H9 (cell line): ENCODE measurements at regions not wholly inside any gene's neighbourhood (a gene's known extent, or its start where the extent isn't known, plus 50 kb on each side); places are given as distances from the start of the nearest gene placed in this dataset.

Source experiments
- DNase-seq: peaks from one replicate; pipeline ENCODE4 v3.0.0-alpha.2; 2017
- H2AFZ ChIP-seq: one replicate; pipeline ENCODE4 v1.6.1; 2013; ENCODE audit warnings: mild to moderate bottlenecking, low read length, control low read depth, moderate library complexity
- H2AK5ac ChIP-seq: 2 replicates; pipeline ENCODE4 v1.6.1; 2013; ENCODE audit warnings: low read length, control low read depth, mixed read lengths; ENCODE audit not compliant: insufficient read length
- H2BK120ac ChIP-seq: one replicate; pipeline ENCODE4 v1.6.1; 2013; ENCODE audit warnings: low read depth, mild to moderate bottlenecking, low read length, control low read depth, inconsistent platforms; ENCODE audit not compliant: poor library complexity, severe bottlenecking
- H2BK12ac ChIP-seq: 2 replicates; pipeline ENCODE4 v1.6.1; 2013; ENCODE audit warnings: low read length, control low read depth, mixed read lengths, low read depth; ENCODE audit not compliant: insufficient read length
- H2BK15ac ChIP-seq: 2 replicates; pipeline ENCODE4 v1.6.1; 2013; ENCODE audit warnings: low read depth, low read length, control low read depth
- H2BK20ac ChIP-seq: one replicate; pipeline ENCODE4 v1.6.1; 2013; ENCODE audit warnings: low read depth, mild to moderate bottlenecking, low read length, control low read depth, inconsistent platforms; ENCODE audit not compliant: poor library complexity, severe bottlenecking
- H2BK5ac ChIP-seq: 2 replicates; pipeline ENCODE4 v1.6.1; 2013; ENCODE audit warnings: low read length, control low read depth, mixed read lengths; ENCODE audit not compliant: insufficient read length
- H3K14ac ChIP-seq: 2 replicates; pipeline ENCODE4 v1.6.1; 2013; ENCODE audit warnings: low read length, control low read depth; ENCODE audit not compliant: insufficient read depth
- H3K18ac ChIP-seq: 2 replicates; pipeline ENCODE4 v1.6.1; 2013; ENCODE audit warnings: low read depth, mild to moderate bottlenecking, mixed read lengths, low read length, control low read depth; ENCODE audit not compliant: insufficient read length
- H3K23ac ChIP-seq: 2 replicates; pipeline ENCODE4 v1.6.1; 2013; ENCODE audit warnings: low read length, control low read depth, mixed read lengths, low read depth; ENCODE audit not compliant: insufficient read length
- H3K23me2 ChIP-seq: 2 replicates; pipeline ENCODE4 v1.6.1; 2013; ENCODE audit warnings: low read depth, mild to moderate bottlenecking, mixed read lengths, low read length, control low read depth; ENCODE audit not compliant: insufficient read length, poor library complexity, severe bottlenecking
- H3K27ac ChIP-seq: 2 replicates; pipeline ENCODE4 v1.5.1; 2013; ENCODE audit warnings: low read length, control low read depth, mixed read lengths, low read depth; ENCODE audit not compliant: insufficient read length
- H3K27me3 ChIP-seq: 2 replicates; pipeline ENCODE4 v1.6.1; 2013; ENCODE audit warnings: low read length, control low read depth, inconsistent platforms; ENCODE audit not compliant: insufficient read depth
- H3K4ac ChIP-seq: 2 replicates; pipeline ENCODE4 v1.6.1; 2013; ENCODE audit warnings: low read depth, mild to moderate bottlenecking, control low read depth, inconsistent platforms, low read length, moderate library complexity
- H3K4me1 ChIP-seq: 2 replicates; pipeline ENCODE4 v1.6.1; 2013; ENCODE audit warnings: low read length, control low read depth, inconsistent platforms; ENCODE audit not compliant: insufficient read depth
- H3K4me2 ChIP-seq: 2 replicates; pipeline ENCODE4 v1.6.1; 2013; ENCODE audit warnings: low read length, control low read depth, mixed read lengths; ENCODE audit not compliant: insufficient read length, insufficient read depth
- H3K56ac ChIP-seq: 2 replicates; pipeline ENCODE4 v1.6.1; 2013; ENCODE audit warnings: low read depth, mild to moderate bottlenecking, mixed read lengths, low read length, control low read depth; ENCODE audit not compliant: insufficient read length
- H3K79me1 ChIP-seq: 2 replicates; pipeline ENCODE4 v1.6.1; 2013; ENCODE audit warnings: low read depth, mild to moderate bottlenecking, moderate library complexity, low read length, control low read depth, inconsistent platforms; ENCODE audit not compliant: insufficient read depth, poor library complexity, severe bottlenecking
- H3K79me2 ChIP-seq: 2 replicates; pipeline ENCODE4 v1.6.1; 2013; ENCODE audit warnings: low read length, control low read depth, inconsistent platforms; ENCODE audit not compliant: insufficient read depth
- H3K9ac ChIP-seq: 2 replicates; pipeline ENCODE4 v1.6.1; 2013; ENCODE audit warnings: low read length, control low read depth, mixed read lengths; ENCODE audit not compliant: insufficient read length; ENCODE audit errors: extremely low read depth
- H3K9me3 ChIP-seq: one replicate; pipeline ENCODE4 v1.6.1; 2013; ENCODE audit warnings: low read depth, low read length, inconsistent platforms; ENCODE audit not compliant: control insufficient read depth
- H3T11ph ChIP-seq: one replicate; pipeline ENCODE4 v1.6.1; 2013; ENCODE audit warnings: mild to moderate bottlenecking, low read length, control low read depth, inconsistent platforms
- H4K20me1 ChIP-seq: one replicate; pipeline ENCODE4 v1.6.1; 2013; ENCODE audit not compliant: control insufficient read depth, insufficient read length, insufficient read depth
- H4K5ac ChIP-seq: 2 replicates; pipeline ENCODE4 v1.6.1; 2013; ENCODE audit warnings: low read depth, mild to moderate bottlenecking, mixed read lengths, low read length, control low read depth; ENCODE audit not compliant: insufficient read length
- H4K8ac ChIP-seq: replicated peaks from 2 replicates; pipeline ENCODE4 v1.6.1; 2013; ENCODE audit warnings: low read length, control low read depth, mixed read lengths, low read depth; ENCODE audit not compliant: insufficient read length
- H4K91ac ChIP-seq: 2 replicates; pipeline ENCODE4 v1.6.1; 2013; ENCODE audit warnings: low read depth, mild to moderate bottlenecking, moderate library complexity, mixed read lengths, low read length, control low read depth; ENCODE audit not compliant: insufficient read length
- H3K27ac Mint-ChIP-seq, 3 experiments: 2 replicates in 2 of 3; 3 replicates in 1 of 3; pipeline ENCODE4 v1.8.0; 2020 to 2021; ENCODE audit warnings: mixed read lengths in 3 of 3, mild to moderate bottlenecking in 1 of 3, moderate library complexity in 1 of 3
- H3K27me3 Mint-ChIP-seq: 2 replicates; pipeline ENCODE4 v1.8.0; 2021; ENCODE audit warnings: low read depth, mild to moderate bottlenecking, moderate library complexity, mixed read lengths
- H3K36me3 Mint-ChIP-seq, 3 experiments: 2 replicates in 2 of 3; 3 replicates in 1 of 3; pipeline ENCODE4 v1.8.0; 2020 to 2021; ENCODE audit warnings: low read depth in 3 of 3, mixed read lengths in 3 of 3; ENCODE audit not compliant: insufficient read depth in 1 of 3
- H3K4me1 Mint-ChIP-seq, 2 experiments: 2 replicates each; pipeline ENCODE4 v1.8.0; 2020; ENCODE audit warnings: mixed read lengths in 2 of 2
- H3K4me3 Mint-ChIP-seq, 2 experiments: 2 replicates in 1 of 2; 3 replicates in 1 of 2; pipeline ENCODE4 v1.8.0; 2020 to 2021; ENCODE audit warnings: mild to moderate bottlenecking in 2 of 2, mixed read lengths in 2 of 2, moderate library complexity in 1 of 2
- H3K9me3 Mint-ChIP-seq, 2 experiments: 2 replicates in 1 of 2; 3 replicates in 1 of 2; pipeline ENCODE4 v1.8.0; 2020; ENCODE audit warnings: mild to moderate bottlenecking in 2 of 2, mixed read lengths in 2 of 2, moderate library complexity in 1 of 2
- WGBS: extraction: QIAGEN DNeasy Blood & Tissue Kit; methylation state at CpG from one replicate; pipeline ENCODE4 v1.1.7; 2013; ENCODE audit warnings: missing lambda C conversion rate, low lambda C conversion rate, mixed read lengths; ENCODE audit not compliant: insufficient read length; ENCODE audit errors: extremely low coverage; 5-methylcytosine and 5-hydroxymethylcytosine counted together
- TF ChIP-seq, protein P1 (sequence below): fragments of 200-600 bp; sonication (generic); conservative IDR thresholded peaks from 3 replicates; pipeline ENCODE4 v1.8.0; 2021; ENCODE audit warnings: antibody characterized with exemption, mild to moderate bottlenecking

- no peak overlapping the region for H2BK5ac ChIP-seq
- TF ChIP-seq, protein P1, sequence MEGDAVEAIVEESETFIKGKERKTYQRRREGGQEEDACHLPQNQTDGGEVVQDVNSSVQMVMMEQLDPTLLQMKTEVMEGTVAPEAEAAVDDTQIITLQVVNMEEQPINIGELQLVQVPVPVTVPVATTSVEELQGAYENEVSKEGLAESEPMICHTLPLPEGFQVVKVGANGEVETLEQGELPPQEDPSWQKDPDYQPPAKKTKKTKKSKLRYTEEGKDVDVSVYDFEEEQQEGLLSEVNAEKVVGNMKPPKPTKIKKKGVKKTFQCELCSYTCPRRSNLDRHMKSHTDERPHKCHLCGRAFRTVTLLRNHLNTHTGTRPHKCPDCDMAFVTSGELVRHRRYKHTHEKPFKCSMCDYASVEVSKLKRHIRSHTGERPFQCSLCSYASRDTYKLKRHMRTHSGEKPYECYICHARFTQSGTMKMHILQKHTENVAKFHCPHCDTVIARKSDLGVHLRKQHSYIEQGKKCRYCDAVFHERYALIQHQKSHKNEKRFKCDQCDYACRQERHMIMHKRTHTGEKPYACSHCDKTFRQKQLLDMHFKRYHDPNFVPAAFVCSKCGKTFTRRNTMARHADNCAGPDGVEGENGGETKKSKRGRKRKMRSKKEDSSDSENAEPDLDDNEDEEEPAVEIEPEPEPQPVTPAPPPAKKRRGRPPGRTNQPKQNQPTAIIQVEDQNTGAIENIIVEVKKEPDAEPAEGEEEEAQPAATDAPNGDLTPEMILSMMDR, result no peak
- no peak overlapping the region for H2AFZ ChIP-seq
- no peak overlapping the region for H2BK20ac ChIP-seq
- Mint-ChIP-seq H3K36me3 (no peaks in the 10 kb centered on the region), H3K9me3 (no peaks in the 10 kb centered on the region), H3K27ac (no peak overlapping the region), H3K27me3 (no peaks in the 10 kb centered on the region), H3K4me3 (no peak overlapping the region), H3K4me1 (peaks cover 22 to 28% of the 10 kb centered on the region in 2 experiments)
- no peak overlapping the region for H2BK12ac ChIP-seq
- no peaks in the 10 kb centered on the region for H3K79me1 ChIP-seq
- no peak overlapping the region for H3K14ac ChIP-seq
- H3K4ac ChIP-seq, result no peak overlapping the region
- 0 out of 2 replicates have a peak, but pooled peaks cover 1% of the 10 kb centered on the region for H3K79me2 ChIP-seq
- no peak overlapping the region for H3T11ph ChIP-seq
- no peak overlapping the region for H3K27ac ChIP-seq
- H2BK15ac ChIP-seq, result no peak overlapping the region
- no peak overlapping the region for H3K23ac ChIP-seq
- no peak overlapping the region for H2AK5ac ChIP-seq
- no peak overlapping the region for H3K9ac ChIP-seq
- no peak overlapping the region for H3K4me2 ChIP-seq
- H4K5ac ChIP-seq, result no peak overlapping the region
- no peaks in the 10 kb centered on the region for H4K20me1 ChIP-seq
- no peak overlapping the region for H4K8ac ChIP-seq
- H3K4me1 ChIP-seq, result no peaks in the 10 kb centered on the region
- DNase-seq, result no peak
- no peaks in the 10 kb centered on the region for H3K9me3 ChIP-seq
- no peaks in the 10 kb centered on the region for H3K27me3 ChIP-seq
- H3K56ac ChIP-seq, result no peak overlapping the region
- H2BK120ac ChIP-seq, result no peak overlapping the region
- H4K91ac ChIP-seq, result no peak overlapping the region
- H3K18ac ChIP-seq, result no peak overlapping the region
- no CpG with 5 or more reads among the region's 3 CpGs for WGBS
- H3K23me2 ChIP-seq, result no peaks in the 10 kb centered on the region
Observed at GRCh38 chr3:64901986-64902516, 214.3 kb upstream of the ADAMTS9 start.
